Panc1 (cell line): ENCODE measurements at regions not wholly inside any gene's neighbourhood (a gene's known extent, or its start where the extent isn't known, plus 50 kb on each side); places are given as distances from the start of the nearest gene placed in this dataset.
A peak's percentile ranks its signal among the peaks of the same experiment; 100 is the strongest.

ENCODE experiments used
- ATAC-seq: fragments of 200-7000 bp; cut with Tn5 transposase; 2 replicates; pipeline ENCODE4 v1.9.1; 2020; ENCODE audit warnings: mild to moderate bottlenecking, moderate library complexity
- BruUV-seq: library from RNA; stranded (reverse); fragments of 400-500 nt; replicated peaks from 2 replicates; lab custom pipeline; 2021; lab: Mats Ljungman, UMichigan
- CTCF ChIA-PET: fragments of 300-600 bp; sonication (Branson Sonifier 250); formaldehyde crosslinking; loops from one replicate; lab custom pipeline; 2022; ENCODE audit warnings: antibody characterized with exemption; lab: Charles Lee
- POLR2A ChIA-PET: fragments of 300-600 bp; sonication (Branson Sonifier 250); formaldehyde crosslinking; loops from one replicate; lab custom pipeline; 2022; ENCODE audit warnings: antibody characterized with exemption; lab: Charles Lee
- DNase-seq: peaks from one replicate; pipeline ENCODE4 v3.0.0-alpha.2; 2010; ENCODE audit warnings: low read depth, low spot score
- H3K27ac ChIP-seq: 2 replicates; pipeline ENCODE4 v1.5.1; 2011; ENCODE audit warnings: mild to moderate bottlenecking, low read length, inconsistent platforms
- H3K27me3 ChIP-seq: fragments of 200-500 bp; sonication (Bioruptor generic); 2 replicates; pipeline ENCODE4 v1.6.0; 2014; ENCODE audit warnings: low read length, inconsistent platforms; ENCODE audit not compliant: control insufficient read depth, insufficient read depth
- H3K36me3 ChIP-seq: fragments of 200-500 bp; sonication (Bioruptor generic); 2 replicates; pipeline ENCODE4 v1.5.1; 2014; ENCODE audit warnings: inconsistent platforms, mild to moderate bottlenecking, low read length, moderate library complexity; ENCODE audit not compliant: control insufficient read depth, insufficient read depth
- H3K4me1 ChIP-seq: 2 replicates; pipeline ENCODE4 v1.5.1; 2011; ENCODE audit warnings: inconsistent platforms, mild to moderate bottlenecking, low read length, moderate library complexity; ENCODE audit not compliant: control insufficient read depth, insufficient read depth
- H3K4me3 ChIP-seq, 2 experiments: 2 replicates each; pipeline ENCODE4 v1.5.1; 2011 to 2012; ENCODE audit warnings: low read depth in 2 of 2, low read length in 2 of 2, mild to moderate bottlenecking in 2 of 2, inconsistent platforms in 1 of 2, moderate library complexity in 1 of 2
- H3K9me3 ChIP-seq: fragments of 200-500 bp; sonication (Bioruptor generic); 2 replicates; pipeline ENCODE4 v1.5.1; 2014; ENCODE audit warnings: low read depth, mild to moderate bottlenecking, inconsistent platforms, low read length, moderate library complexity; ENCODE audit not compliant: control insufficient read depth, insufficient read depth
- POLR2AphosphoS5 ChIP-seq: IDR thresholded peaks from 2 replicates; pipeline ENCODE4 v1.6.1; 2012; ENCODE audit warnings: mild to moderate bottlenecking, low read depth, low read length, moderate library complexity
- REST ChIP-seq, 2 experiments: IDR thresholded peaks; 2 replicates each; pipeline ENCODE4 v1.6.1; 2011 to 2012; ENCODE audit warnings: low read depth in 2 of 2, control low read depth in 1 of 2, low read length in 1 of 2, mild to moderate bottlenecking in 1 of 2, moderate library complexity in 1 of 2; ENCODE audit not compliant: insufficient read depth in 1 of 2
- SIN3A ChIP-seq: IDR thresholded peaks from 2 replicates; pipeline ENCODE4 v1.6.1; 2012; ENCODE audit warnings: low read depth, mild to moderate bottlenecking, low read length, moderate library complexity, borderline replicate concordance; ENCODE audit not compliant: insufficient read depth
- TCF7L2 ChIP-seq: IDR thresholded peaks from 2 replicates; pipeline ENCODE4 v1.6.1; 2011; ENCODE audit warnings: mild to moderate bottlenecking, low read depth, low read length, inconsistent platforms
- in situ Hi-C: cut with HindIII; loops from 2 replicates; pipeline ENCODE4 v1.10.0; 2016; ENCODE audit warnings: low sequenced_read_pairs, low pct_unique_long_range_greater_than_20kb
- intact Hi-C: fragments of 100-400 bp; cut with micrococcal nuclease; formaldehyde crosslinking; loops from one replicate; pipeline ENCODE4 v1.10.0; 2022; ENCODE audit not compliant: unreplicated experiment
- TF ChIP-seq, protein P1 (sequence below): fragments of 450-650 bp; IDR thresholded peaks from 2 replicates; pipeline ENCODE4 v1.5.1; 2017; ENCODE audit warnings: mild to moderate bottlenecking

GRCh38 chr12:111249018-111249370, 119.9 kb downstream of the PHETA1 start:
- ATAC-seq (peak; percentile 62; the same call in 1 of the 2 replicates), DNase-seq (no peak)
- in situ Hi-C loops (no loop called here), intact Hi-C loops (no loop called here)
- no peak for TF ChIP-seq TCF7L2
- TF ChIP-seq POLR2AphosphoS5: no peak
- no peak for TF ChIP-seq SIN3A
- TF ChIP-seq, protein P1, sequence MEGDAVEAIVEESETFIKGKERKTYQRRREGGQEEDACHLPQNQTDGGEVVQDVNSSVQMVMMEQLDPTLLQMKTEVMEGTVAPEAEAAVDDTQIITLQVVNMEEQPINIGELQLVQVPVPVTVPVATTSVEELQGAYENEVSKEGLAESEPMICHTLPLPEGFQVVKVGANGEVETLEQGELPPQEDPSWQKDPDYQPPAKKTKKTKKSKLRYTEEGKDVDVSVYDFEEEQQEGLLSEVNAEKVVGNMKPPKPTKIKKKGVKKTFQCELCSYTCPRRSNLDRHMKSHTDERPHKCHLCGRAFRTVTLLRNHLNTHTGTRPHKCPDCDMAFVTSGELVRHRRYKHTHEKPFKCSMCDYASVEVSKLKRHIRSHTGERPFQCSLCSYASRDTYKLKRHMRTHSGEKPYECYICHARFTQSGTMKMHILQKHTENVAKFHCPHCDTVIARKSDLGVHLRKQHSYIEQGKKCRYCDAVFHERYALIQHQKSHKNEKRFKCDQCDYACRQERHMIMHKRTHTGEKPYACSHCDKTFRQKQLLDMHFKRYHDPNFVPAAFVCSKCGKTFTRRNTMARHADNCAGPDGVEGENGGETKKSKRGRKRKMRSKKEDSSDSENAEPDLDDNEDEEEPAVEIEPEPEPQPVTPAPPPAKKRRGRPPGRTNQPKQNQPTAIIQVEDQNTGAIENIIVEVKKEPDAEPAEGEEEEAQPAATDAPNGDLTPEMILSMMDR: no peak
- no peak for TF ChIP-seq REST (IDR thresholded peaks at IDR 0.05; ENCODE audit: insufficient read depth in 1 of 2, low read depth in 2 of 2, low read length in 1 of 2)
- BruUV-seq: no TSS peak
- H3K27me3 ChIP-seq: peaks cover 2% of the 10 kb centered on the region; the same call in 1 of the 2 replicates
- no peak overlapping the region for H3K27ac ChIP-seq
- H3K9me3 ChIP-seq: no peaks in the 10 kb centered on the region
- H3K36me3 ChIP-seq: no peaks in the 10 kb centered on the region
- ChIA-PET POLR2A (no interaction called here), CTCF (no interaction called here)
- no peaks in the 10 kb centered on the region for H3K4me1 ChIP-seq
- H3K4me3 ChIP-seq: no peak overlapping the region

DNA sequence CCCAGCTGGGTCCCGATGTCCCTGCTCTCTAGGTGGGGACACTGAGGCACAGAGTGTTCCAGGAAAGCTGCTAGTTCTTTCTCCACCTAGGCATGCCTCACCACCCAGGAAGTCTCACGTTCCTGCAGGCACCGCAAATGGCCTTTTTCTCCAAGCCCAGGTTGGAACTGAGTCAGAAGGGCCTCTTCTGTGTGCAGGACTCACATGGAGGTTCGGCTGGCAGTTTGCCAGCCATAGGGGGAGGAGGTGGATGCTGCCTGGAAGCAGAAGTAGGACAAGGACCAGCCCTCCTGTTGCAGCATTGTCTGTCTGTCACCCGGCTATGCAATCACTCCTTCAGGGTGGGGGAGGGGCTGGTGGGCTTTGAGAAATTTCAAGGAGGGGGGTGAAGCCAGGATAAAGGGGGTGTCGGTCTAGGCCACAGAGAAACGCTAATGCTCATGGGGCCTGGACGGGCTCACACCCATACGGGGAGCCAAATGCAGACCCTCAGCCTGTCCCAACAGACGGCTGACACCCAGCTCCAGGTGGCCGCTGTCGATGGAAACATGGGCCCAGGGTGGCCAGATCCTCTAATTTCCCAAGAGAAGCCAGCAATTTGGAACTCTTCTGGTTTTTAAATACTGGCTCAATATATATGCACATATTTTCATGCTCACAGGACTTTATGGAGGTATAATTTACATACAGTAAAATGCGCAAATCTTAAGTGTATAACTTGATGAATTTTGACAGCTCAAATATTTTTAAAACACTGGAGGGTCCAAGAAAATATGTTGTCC, 120.5 kb downstream of the PHETA1 start:
- no TSS peak for BruUV-seq
- in situ Hi-C loops: no loop called here
- no peaks in the 10 kb centered on the region for H3K9me3 ChIP-seq
- ChIA-PET POLR2A (interaction anchor here (0.6 kb wide), 1 partner anchor 91 kb away, joined by 9 read pairs; no protein-coding TSS in a partner anchor), CTCF (no interaction called here)
- no peak for ATAC-seq
- DNase-seq: no peak
- no peaks in the 10 kb centered on the region for H3K36me3 ChIP-seq
- intact Hi-C loops: no loop called here
- no peak for TF ChIP-seq REST (IDR thresholded peaks at IDR 0.05; ENCODE audit: insufficient read depth in 1 of 2, low read depth in 2 of 2, low read length in 1 of 2)
- no peak for TF ChIP-seq POLR2AphosphoS5
- TF ChIP-seq SIN3A: no peak
- no peak for TF ChIP-seq TCF7L2
- no peaks in the 10 kb centered on the region for H3K4me1 ChIP-seq
- H3K27ac ChIP-seq: no peak overlapping the region
- H3K4me3 ChIP-seq: no peak overlapping the region
- H3K27me3 ChIP-seq: peaks cover 2% of the 10 kb centered on the region; the same call in 1 of the 2 replicates
